IMR-90 (cell line): ENCODE measurements at regions not wholly inside any gene's neighbourhood (a gene's known extent, or its start where the extent isn't known, plus 50 kb on each side); places are given as distances from the start of the nearest gene placed in this dataset.

Source experiments
- ATAC-seq: fragments of 200-7000 bp; cut with Tn5 transposase; 2 replicates; pipeline ENCODE4 v1.9.1; 2020; ENCODE audit warnings: low read depth, mild to moderate bottlenecking, moderate library complexity
- BruUV-seq: library from RNA; stranded (reverse); fragments of 400-500 nt; replicated peaks from 2 replicates; lab custom pipeline; 2021; lab: Mats Ljungman, UMichigan
- CTCF ChIA-PET: fragments of 300-600 bp; formaldehyde crosslinking; extraction: SDS; loops from one replicate; lab custom pipeline; 2021; ENCODE audit warnings: antibody characterized with exemption; lab: Yijun Ruan, JAX
- POLR2A ChIA-PET: fragments of 300-600 bp; sonication (Branson Sonifier 250); formaldehyde crosslinking; loops from one replicate; lab custom pipeline; 2022; ENCODE audit warnings: antibody characterized with exemption; ENCODE audit not compliant: unreplicated experiment; lab: Charles Lee
- DNase-seq: peaks from one replicate; pipeline ENCODE4 v3.0.0; 2013
- H2AFZ ChIP-seq: replicated peaks from 2 replicates; pipeline ENCODE3; 2013; ENCODE audit warnings: low read length, mild to moderate bottlenecking; ENCODE audit not compliant: poor library complexity
- H2AK5ac ChIP-seq: 2 replicates; pipeline ENCODE4 v1.6.1; 2013; ENCODE audit warnings: low read depth, low read length, inconsistent platforms
- H2AK9ac ChIP-seq: replicated peaks from 2 replicates; pipeline ENCODE3; 2013; ENCODE audit warnings: mild to moderate bottlenecking, low read depth, low read length, moderate library complexity; ENCODE audit not compliant: poor library complexity
- H2BK120ac ChIP-seq: 2 replicates; pipeline ENCODE4 v1.6.1; 2013; ENCODE audit warnings: low read depth, low read length, inconsistent platforms
- H2BK15ac ChIP-seq: 3 replicates; pipeline ENCODE4 v1.6.1; 2013; ENCODE audit warnings: low read depth, low read length, inconsistent platforms
- H2BK20ac ChIP-seq: 2 replicates; pipeline ENCODE4 v1.6.1; 2013; ENCODE audit warnings: low read depth, mild to moderate bottlenecking, inconsistent platforms, low read length, moderate library complexity
- H2BK5ac ChIP-seq: 2 replicates; pipeline ENCODE4 v1.6.1; 2013; ENCODE audit warnings: mild to moderate bottlenecking, low read depth, low read length, inconsistent platforms; ENCODE audit not compliant: poor library complexity, severe bottlenecking
- H3K14ac ChIP-seq: replicated peaks from 2 replicates; pipeline ENCODE4 v1.6.1; 2013; ENCODE audit warnings: low read depth, low read length, inconsistent platforms
- H3K18ac ChIP-seq: 2 replicates; pipeline ENCODE4 v1.6.1; 2013; ENCODE audit warnings: low read depth, low read length, control low read depth
- H3K23ac ChIP-seq: 2 replicates; pipeline ENCODE4 v1.6.1; 2013; ENCODE audit warnings: low read depth, low read length, inconsistent platforms
- H3K27ac ChIP-seq: 2 replicates; pipeline ENCODE4 v1.5.1; 2013; ENCODE audit warnings: mild to moderate bottlenecking, control low read depth, low read length; ENCODE audit not compliant: insufficient read depth
- H3K27me3 ChIP-seq: 2 replicates; pipeline ENCODE4 v1.6.1; 2013; ENCODE audit warnings: low read length; ENCODE audit not compliant: control insufficient read depth, insufficient read depth
- H3K36me3 ChIP-seq: 2 replicates; pipeline ENCODE4 v1.6.1; 2013; ENCODE audit warnings: low read length, mixed read lengths; ENCODE audit not compliant: control insufficient read depth, insufficient read depth
- H3K4ac ChIP-seq: 2 replicates; pipeline ENCODE4 v1.6.1; 2013; ENCODE audit warnings: low read depth, low read length, inconsistent platforms
- H3K4me1 ChIP-seq: 2 replicates; pipeline ENCODE4 v1.6.1; 2013; ENCODE audit warnings: low read length, mixed read lengths; ENCODE audit not compliant: control insufficient read depth, insufficient read depth
- H3K4me2 ChIP-seq: 2 replicates; pipeline ENCODE4 v1.6.1; 2013; ENCODE audit warnings: low read depth, mild to moderate bottlenecking, control low read depth, low read length, moderate library complexity
- H3K4me3 ChIP-seq: 2 replicates; pipeline ENCODE4 v1.5.1; 2013; ENCODE audit warnings: low read depth, mild to moderate bottlenecking, control low read depth, low read length, moderate library complexity; ENCODE audit not compliant: insufficient read depth
- H3K56ac ChIP-seq: 2 replicates; pipeline ENCODE4 v1.6.1; 2013; ENCODE audit warnings: low read length, inconsistent platforms; ENCODE audit not compliant: insufficient read depth; ENCODE audit errors: extremely low read depth
- H3K79me1 ChIP-seq, 2 experiments: 2 replicates each; pipeline ENCODE4 v1.6.1; 2013; ENCODE audit warnings: low read length in 2 of 2, inconsistent platforms in 1 of 2, low read depth in 1 of 2
- H3K9ac ChIP-seq: 2 replicates; pipeline ENCODE4 v1.6.1; 2013; ENCODE audit warnings: low read depth, low read length, control low read depth
- H3K9me1 ChIP-seq: 2 replicates; pipeline ENCODE4 v1.6.1; 2013; ENCODE audit warnings: low read length, inconsistent platforms; ENCODE audit not compliant: insufficient read depth
- H3K9me3 ChIP-seq: 2 replicates; pipeline ENCODE4 v1.6.1; 2013; ENCODE audit warnings: low read length; ENCODE audit not compliant: control insufficient read depth, insufficient read depth
- H4K20me1 ChIP-seq: 2 replicates; pipeline ENCODE4 v1.6.1; 2013; ENCODE audit warnings: low read length, inconsistent platforms; ENCODE audit not compliant: insufficient read depth
- H4K5ac ChIP-seq: 2 replicates; pipeline ENCODE4 v1.6.1; 2013; ENCODE audit warnings: mild to moderate bottlenecking, low read depth, low read length, control low read depth
- H4K8ac ChIP-seq, 2 experiments: 2 replicates each; pipeline ENCODE4 v1.6.1; 2013; ENCODE audit warnings: low read depth in 2 of 2, low read length in 2 of 2, control low read depth in 1 of 2, inconsistent platforms in 1 of 2
- H4K91ac ChIP-seq: 2 replicates; pipeline ENCODE4 v1.6.1; 2013; ENCODE audit warnings: low read depth, low read length, inconsistent platforms; ENCODE audit not compliant: insufficient read depth
- BHLHE40 ChIP-seq: fragments of 150-350 bp; IDR thresholded peaks from 2 replicates; pipeline ENCODE4 v1.6.1; 2016; ENCODE audit warnings: mild to moderate bottlenecking, low read depth, low read length
- CEBPB ChIP-seq: IDR thresholded peaks from 2 replicates; pipeline ENCODE4 v1.6.1; 2012; ENCODE audit warnings: low read depth, low read length, improper control_type of control experiment
- CTCF ChIP-seq: conservative IDR thresholded peaks from 2 replicates; pipeline ENCODE4 v1.5.1; 2012; ENCODE audit warnings: mild to moderate bottlenecking, low read depth, low read length, improper control_type of control experiment
- ELK1 ChIP-seq: fragments of 150-350 bp; IDR thresholded peaks from 2 replicates; pipeline ENCODE4 v1.6.1; 2016; ENCODE audit warnings: low read depth, mild to moderate bottlenecking, low read length, moderate library complexity, borderline replicate concordance
- FOS ChIP-seq: fragments of 150-350 bp; IDR thresholded peaks from 2 replicates; pipeline ENCODE4 v1.6.1; 2016; ENCODE audit warnings: low read depth, low read length
- MAFK ChIP-seq: IDR thresholded peaks from 2 replicates; pipeline ENCODE4 v1.6.1; 2012; ENCODE audit warnings: low read depth, low read length, improper control_type of control experiment
- MAZ ChIP-seq: IDR thresholded peaks from 2 replicates; pipeline ENCODE4 v1.6.1; 2012; ENCODE audit warnings: low read depth, mild to moderate bottlenecking, low read length, improper control_type of control experiment, moderate library complexity, borderline replicate concordance
- MXI1 ChIP-seq: IDR thresholded peaks from 2 replicates; pipeline ENCODE4 v1.6.1; 2012; ENCODE audit warnings: low read depth, mild to moderate bottlenecking, low read length, moderate library complexity, borderline replicate concordance
- NFE2L2 ChIP-seq: fragments of 150-350 bp; IDR thresholded peaks from 2 replicates; pipeline ENCODE4 v1.6.1; 2016; ENCODE audit warnings: low read depth, mild to moderate bottlenecking, low read length
- POLR2A ChIP-seq: IDR thresholded peaks from 2 replicates; pipeline ENCODE4 v1.6.1; 2012; ENCODE audit warnings: mild to moderate bottlenecking, low read depth, low read length
- RAD21 ChIP-seq: IDR thresholded peaks from 2 replicates; pipeline ENCODE4 v1.6.1; 2012; ENCODE audit warnings: low read length, improper control_type of control experiment
- RFX5 ChIP-seq: IDR thresholded peaks from 2 replicates; pipeline ENCODE4 v1.8.0; 2012; ENCODE audit warnings: low read depth, mild to moderate bottlenecking, low read length, moderate library complexity
- SMC3 ChIP-seq: fragments of 150-350 bp; IDR thresholded peaks from 2 replicates; pipeline ENCODE4 v1.6.1; 2016; ENCODE audit warnings: low read depth, mild to moderate bottlenecking, antibody characterized with exemption, low read length, moderate library complexity
- USF2 ChIP-seq: fragments of 150-350 bp; IDR thresholded peaks from 2 replicates; pipeline ENCODE4 v1.6.1; 2017; ENCODE audit warnings: mild to moderate bottlenecking, antibody characterized with exemption, low read length, low read depth
- WGBS, 2 experiments: methylation state at CpG; one replicate each; pipeline versions ENCODE4 v1.1.5 to v1.1.7; 2013; ENCODE audit warnings: missing lambda C conversion rate in 2 of 2; ENCODE audit not compliant: insufficient read length in 1 of 2; ENCODE audit errors: extremely low coverage in 2 of 2; 5-methylcytosine and 5-hydroxymethylcytosine counted together
- dilution Hi-C: fragments of 300-500 bp; cut with HindIII; formaldehyde crosslinking; loops from one replicate; pipeline ENCODE4 v1.14.3; 2018; ENCODE audit warnings: low sequenced_read_pairs; ENCODE audit not compliant: unreplicated experiment
- in situ Hi-C: fragments of 300-500 bp; cut with MboI; formaldehyde crosslinking; loops from 3 replicates; pipeline ENCODE4 v1.14.3; 2019; ENCODE audit warnings: low sequenced_read_pairs, inconsistent platforms, mixed read lengths
- intact Hi-C: fragments of 100-400 bp; cut with micrococcal nuclease; formaldehyde crosslinking; loops from 2 replicates; pipeline ENCODE4 v1.10.0; 2022

- no peak overlapping the region for H3K18ac ChIP-seq
- POLR2A ChIA-PET: no interaction called here
- H3K9me3 ChIP-seq: no peaks in the 10 kb centered on the region
- H3K4me2 ChIP-seq: no peak overlapping the region
- ATAC-seq (no peak), DNase-seq (no peak)
- 47% methylated on average over 3 of the region's 9 CpGs; no CpG with 5 or more reads in 1 of the 2 experiments for WGBS, 2 experiments
- H2BK120ac ChIP-seq: no peak overlapping the region
- no peaks in the 10 kb centered on the region for H3K4me1 ChIP-seq
- H3K4ac ChIP-seq: no peak overlapping the region
- peaks cover 11% of the 10 kb centered on the region for H3K27me3 ChIP-seq
- H3K4me3 ChIP-seq: no peak overlapping the region
- H3K14ac ChIP-seq: no peak overlapping the region
- no peak overlapping the region for H2AK9ac ChIP-seq
- no peaks in the 10 kb centered on the region for H3K9me1 ChIP-seq
- H4K8ac ChIP-seq: no peak overlapping the region
- BruUV-seq: no TSS peak
- H3K56ac ChIP-seq: no peak overlapping the region
- H2BK20ac ChIP-seq: no peak overlapping the region
- no peak overlapping the region for H3K27ac ChIP-seq
- no peak overlapping the region for H2BK5ac ChIP-seq
- dilution Hi-C loops (no loop called here), in situ Hi-C loops (no loop called here), intact Hi-C loops (no loop called here)
- H4K5ac ChIP-seq: no peak overlapping the region
- H3K36me3 ChIP-seq: no peaks in the 10 kb centered on the region
- H2BK15ac ChIP-seq: no peak overlapping the region
- no peak overlapping the region for H2AFZ ChIP-seq
- H2AK5ac ChIP-seq: no peak overlapping the region
- H4K91ac ChIP-seq: no peak overlapping the region
- CTCF ChIA-PET: no interaction called here
- no peaks in the 10 kb centered on the region for H3K79me1 ChIP-seq
- no peaks in the 10 kb centered on the region for H4K20me1 ChIP-seq
- H3K9ac ChIP-seq: no peak overlapping the region
- H3K23ac ChIP-seq: no peak overlapping the region
- no peak for TF ChIP-seq RAD21
- TF ChIP-seq ELK1: no peak
- no peak for TF ChIP-seq SMC3
- no peak for TF ChIP-seq MAFK
- TF ChIP-seq MXI1: no peak
- no peak for TF ChIP-seq RFX5
- TF ChIP-seq USF2: no peak
- TF ChIP-seq CTCF: no peak
- no peak for TF ChIP-seq BHLHE40
- TF ChIP-seq POLR2A: no peak
- TF ChIP-seq FOS: no peak
- no peak for TF ChIP-seq CEBPB
- TF ChIP-seq NFE2L2: no peak
- TF ChIP-seq MAZ: no peak
Observed at GRCh38 chr16:54359081-54359480, 72.5 kb upstream of the IRX3 start.
